Suppressor macrophage treated with lipopolysaccharide for 1 hour (primary cell): ENCODE measurements at regions not wholly inside any gene's neighbourhood (a gene's known extent, or its start where the extent isn't known, plus 50 kb on each side); places are given as distances from the start of the nearest gene placed in this dataset.
"Not testable (repeated sequence)": the region's sequence is repeated elsewhere in the genome, so short reads cannot be mapped to it uniquely, and the experiment has no call there.

Experiments used
- DNase-seq, 3 donors: peaks; one replicate each; pipeline ENCODE4 v3.0.0-alpha.2; 2020 to 2022

DNA sequence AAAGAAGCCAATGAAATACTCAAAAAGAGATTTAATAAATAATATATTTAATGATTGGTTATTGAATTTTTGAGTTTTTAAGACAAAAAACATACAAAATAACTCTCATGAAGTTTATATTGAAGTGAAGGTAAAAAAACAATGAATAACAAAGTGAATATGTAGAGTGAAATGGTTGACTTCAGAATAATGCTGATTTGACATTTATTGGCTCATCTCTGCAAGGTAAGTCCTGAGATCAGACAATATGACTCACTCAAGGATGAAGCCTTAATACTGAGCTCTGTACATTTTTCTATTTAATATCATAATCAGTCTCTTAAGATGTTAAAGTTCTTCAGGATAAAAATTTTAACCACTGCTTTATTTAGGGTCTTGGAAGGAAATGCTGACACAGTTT, 1398.9 kb upstream of the PCDH9 start:
- DNase-seq: no peak

GRCh38 chr13:68627379-68627778, 1397.2 kb upstream of the PCDH9 start:
- no peak for DNase-seq

- DNase-seq: no peak
Observed at GRCh38 chr13:68616600-68617222, 1386.6 kb upstream of the PCDH9 start.

- DNase-seq: no peak
Observed at GRCh38 chr13:68609661-68610060, 1379.5 kb upstream of the PCDH9 start.

DNA sequence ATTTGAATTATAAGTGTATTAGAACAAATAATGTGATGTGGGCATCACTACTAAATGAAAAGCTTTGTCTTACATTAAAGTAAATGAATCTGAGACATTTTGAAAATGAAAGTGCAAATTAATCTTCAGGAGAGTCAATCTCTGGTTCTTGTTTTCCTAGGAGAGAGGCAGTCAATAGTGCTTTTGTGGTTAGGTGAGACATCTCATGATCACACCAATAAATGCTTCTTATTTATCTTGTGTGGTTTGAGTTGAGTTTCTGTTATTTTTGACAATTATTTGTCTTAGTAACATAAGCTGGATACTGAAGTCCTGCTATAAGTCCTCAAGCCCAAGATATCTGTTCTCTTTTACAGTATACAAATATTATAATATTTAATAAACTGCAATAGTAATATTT, 1378.0 kb upstream of the PCDH9 start:
- no peak for DNase-seq

GRCh38 chr13:68597641-68598040, 1367.5 kb upstream of the PCDH9 start:
- no peak for DNase-seq

- peak in 2 of 3 donors; percentile 4 to 20 for DNase-seq
Observed at GRCh38 chr13:68588623-68589022, 1358.5 kb upstream of the PCDH9 start.

DNA sequence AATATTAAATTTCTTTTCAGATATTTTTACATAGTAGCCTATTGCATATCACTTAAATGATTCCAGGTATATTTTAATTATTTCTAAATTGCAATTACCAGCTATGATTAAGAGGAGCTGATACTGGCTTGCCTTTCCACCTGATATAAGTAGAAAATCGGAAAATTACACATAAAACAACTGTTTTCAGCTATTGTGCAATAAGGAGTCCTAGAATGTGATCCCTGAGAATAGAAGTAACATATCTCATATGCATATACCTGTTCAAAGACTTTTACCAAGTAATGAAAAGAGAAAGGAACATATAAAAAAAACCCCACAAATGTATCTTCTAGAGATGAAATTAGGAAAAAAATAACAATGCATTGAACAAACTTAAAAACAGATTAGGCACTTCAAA, 1354.6 kb upstream of the PCDH9 start:
- no peak for DNase-seq

GRCh38 chr13:68574053-68574452, 1343.9 kb upstream of the PCDH9 start:
- DNase-seq: no peak

- DNase-seq: no peak
Observed at GRCh38 chr13:68551701-68552522, 1321.8 kb upstream of the PCDH9 start.

DNA sequence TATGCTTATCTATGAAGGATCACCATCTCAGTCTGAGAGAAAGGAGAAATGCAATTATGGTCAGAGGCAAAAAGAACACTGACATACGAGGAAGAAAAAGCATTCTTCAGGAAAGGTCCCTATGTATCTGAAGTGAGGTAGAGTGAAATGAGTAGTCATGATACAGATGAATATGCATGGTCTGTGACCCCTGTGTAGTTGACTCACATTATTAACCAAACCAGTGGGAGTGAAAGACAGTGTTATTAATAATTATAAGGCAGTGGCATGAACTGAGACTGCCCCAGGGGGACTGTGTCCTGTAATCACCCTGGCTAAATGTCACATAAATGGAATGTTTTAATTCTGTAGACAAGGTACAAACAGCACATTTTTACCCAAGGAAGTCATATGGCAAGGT, 1320.2 kb upstream of the PCDH9 start:
- DNase-seq: no peak

GRCh38 chr13:68540244-68540643, 1310.1 kb upstream of the PCDH9 start:
- DNase-seq: no peak

- no peak for DNase-seq
Observed at GRCh38 chr13:68535329-68535728, 1305.2 kb upstream of the PCDH9 start.

GRCh38 chr13:68527167-68527566, 1297.0 kb upstream of the PCDH9 start:
- DNase-seq: not testable (repeated sequence)

- DNase-seq: no peak
Observed at GRCh38 chr13:68523838-68524424, 1293.8 kb upstream of the PCDH9 start.

GRCh38 chr13:68522184-68522583, 1292.0 kb upstream of the PCDH9 start:
- no peak for DNase-seq

- no peak for DNase-seq
Observed at GRCh38 chr13:68509734-68510621, 1279.8 kb upstream of the PCDH9 start.

- DNase-seq: no peak
Observed at GRCh38 chr13:68506888-68507551, 1276.9 kb upstream of the PCDH9 start.

DNA sequence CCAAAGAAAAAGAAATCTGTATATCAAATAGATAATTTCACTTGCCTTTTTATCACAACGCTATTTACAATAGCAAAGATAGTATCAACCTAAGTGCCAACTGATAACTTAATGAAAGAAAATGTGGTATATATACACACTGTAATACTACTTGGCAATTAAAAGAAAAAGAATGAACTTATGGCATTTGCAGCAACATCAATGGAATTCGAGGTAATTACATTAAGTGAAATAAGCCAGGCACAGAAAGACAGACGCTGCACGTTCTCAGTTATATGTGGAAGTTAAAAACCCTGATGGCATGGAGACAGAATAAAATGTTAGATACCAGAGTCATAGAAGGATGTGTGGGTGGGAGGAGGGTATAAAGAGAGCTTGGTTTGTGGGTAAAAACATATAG, 1260.5 kb upstream of the PCDH9 start:
- no peak for DNase-seq

GRCh38 chr13:68481130-68481529, 1251.0 kb upstream of the PCDH9 start:
- DNase-seq: no peak

DNA sequence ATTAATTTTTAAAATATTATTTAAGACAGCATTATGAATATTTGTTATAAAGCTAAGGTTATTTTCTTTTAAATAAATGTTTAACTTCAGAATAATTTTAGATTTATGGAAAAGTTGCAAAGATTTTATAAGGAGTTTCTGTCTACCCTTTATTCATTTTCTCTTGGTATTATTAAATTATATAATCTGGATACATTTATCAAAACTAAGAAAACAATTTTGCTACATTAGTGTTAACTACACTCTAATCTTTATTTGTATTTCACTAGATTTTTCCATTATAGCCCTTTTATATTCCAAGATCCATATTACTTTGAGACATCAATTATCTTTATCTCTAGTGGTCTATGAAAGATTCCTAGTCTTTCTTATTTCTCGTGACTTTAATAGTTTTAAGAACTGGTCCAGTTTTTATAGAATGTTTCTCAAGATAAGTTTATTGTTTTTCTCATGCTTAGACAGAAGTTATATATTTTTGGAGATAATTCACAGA, 1243.7 kb upstream of the PCDH9 start:
- DNase-seq: no peak

DNA sequence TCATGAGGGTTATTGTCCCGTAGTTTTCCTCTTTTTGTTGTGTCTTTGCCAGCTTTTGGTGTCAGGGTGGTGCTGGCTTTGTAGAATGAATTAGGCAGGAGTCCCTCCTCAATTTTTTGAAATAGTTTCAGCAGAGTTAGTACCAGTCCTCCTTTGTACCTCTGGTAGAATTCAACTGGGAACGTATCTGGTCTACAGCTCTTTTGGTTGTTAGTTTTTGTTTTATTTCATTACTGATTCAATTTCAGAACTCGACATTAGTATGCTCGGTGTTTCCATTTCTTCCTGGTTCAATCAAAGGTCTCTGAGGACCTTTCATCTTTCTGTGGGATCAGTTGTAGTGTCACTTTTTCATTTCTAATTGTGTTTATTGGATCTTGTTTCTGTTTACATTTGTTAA, 1237.0 kb upstream of the PCDH9 start:
- no peak for DNase-seq
